ENCODE measurements at regions not wholly inside any gene's neighbourhood (a gene's known extent, or its start where the extent isn't known, plus 50 kb on each side); places are given as distances from the start of the nearest gene placed in this dataset.
"Not testable (repeated sequence)": the region's sequence is repeated elsewhere in the genome, so short reads cannot be mapped to it uniquely, and the experiment has no call there.

DNA sequence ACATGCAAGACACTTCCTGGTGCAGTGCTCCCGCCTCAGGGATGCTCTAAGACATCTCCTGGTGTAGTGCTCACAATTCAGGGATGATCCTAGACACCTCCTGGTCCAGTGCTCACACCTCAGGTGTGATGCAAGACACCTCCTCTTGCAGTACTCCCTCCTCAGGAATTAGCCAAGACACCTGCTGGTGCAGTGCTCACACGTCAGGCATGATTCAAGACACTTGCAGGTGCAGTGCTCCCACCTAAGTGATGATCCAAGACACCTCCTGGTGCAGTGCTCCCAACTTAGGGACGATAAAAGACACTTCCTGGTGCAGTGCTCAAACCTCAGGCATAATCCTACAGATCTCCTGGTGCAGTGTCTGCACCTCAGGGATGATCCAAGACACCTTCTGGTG lies 117.0 kb downstream of the ASB1 start:
- TF ChIP-seq CTCF (IDR thresholded peaks at IDR 0.05); POLR2AphosphoS5 (IDR thresholded peaks at IDR 0.05); POLR2A (IDR thresholded peaks at IDR 0.05); EP300 (IDR thresholded peaks at IDR 0.05; ENCODE audit: low read depth): not testable (repeated sequence)

Measured in transverse colon (tissue), 4 donors.